GM12892 (cell line): ENCODE measurements at regions not wholly inside any gene's neighbourhood (a gene's known extent, or its start where the extent isn't known, plus 50 kb on each side); places are given as distances from the start of the nearest gene placed in this dataset.
"Not testable (repeated sequence)": the region's sequence is repeated elsewhere in the genome, so short reads cannot be mapped to it uniquely, and the experiment has no call there.

Experiments used
- DNase-seq: peaks from one replicate; pipeline ENCODE4 v3.0.0; 2011; ENCODE audit not compliant: insufficient read length
- FAIRE-seq: peaks from 2 replicates; lab custom pipeline; 2011; peaks lifted over from hg19 to GRCh38; lab: Jason Lieb, UNC
- POLR2A ChIP-seq: IDR thresholded peaks from 2 replicates; pipeline ENCODE4 v1.6.1; 2011; ENCODE audit warnings: low read depth, low read length, control low read depth
- POLR2AphosphoS5 ChIP-seq: IDR thresholded peaks from 2 replicates; pipeline ENCODE4 v1.6.1; 2011; ENCODE audit warnings: low read depth, low read length, control low read depth
- TAF1 ChIP-seq: IDR thresholded peaks from 2 replicates; pipeline ENCODE4 v1.6.1; 2011; ENCODE audit warnings: low read depth, mild to moderate bottlenecking, control low read depth, low read length, borderline replicate concordance

GRCh38 chr6:12624142-12624837 lies 92.3 kb upstream of the PHACTR1 start:
- TF ChIP-seq TAF1: no peak
- no peak for TF ChIP-seq POLR2A
- TF ChIP-seq POLR2AphosphoS5: no peak
- DNase-seq (no peak), FAIRE-seq (no peak)

- DNase-seq (no peak), FAIRE-seq (no peak)
- TF ChIP-seq POLR2AphosphoS5 (no peak), POLR2A (no peak), TAF1 (no peak)
These were observed 89.5 kb upstream of the PHACTR1 start for GRCh38 chr6:12627053-12627452.

- no peak for TF ChIP-seq POLR2A
- no peak for TF ChIP-seq TAF1
- TF ChIP-seq POLR2AphosphoS5: no peak
- DNase-seq: no peak
- FAIRE-seq: no peak
These were observed 88.2 kb upstream of the PHACTR1 start for GRCh38 chr6:12628327-12628726.

- not testable (repeated sequence) for DNase-seq, FAIRE-seq
These were observed 82.8 kb upstream of the PHACTR1 start for GRCh38 chr6:12633746-12634145.

- no peak for TF ChIP-seq POLR2AphosphoS5
- no peak for TF ChIP-seq TAF1
- TF ChIP-seq POLR2A: no peak
- DNase-seq: no peak
- FAIRE-seq: no peak
These were observed 81.2 kb upstream of the PHACTR1 start for GRCh38 chr6:12635375-12635774.

- DNase-seq (no peak), FAIRE-seq (peak; percentile 21)
- TF ChIP-seq TAF1 (no peak), POLR2AphosphoS5 (no peak), POLR2A (no peak)
These were observed 80.8 kb upstream of the PHACTR1 start for GRCh38 chr6:12635813-12636212.

- no peak for FAIRE-seq
- TF ChIP-seq POLR2AphosphoS5: no peak
- TF ChIP-seq POLR2A: no peak
- TF ChIP-seq TAF1: no peak
- no peak for DNase-seq
These were observed 80.2 kb upstream of the PHACTR1 start for GRCh38 chr6:12636336-12636735.

- DNase-seq (no peak), FAIRE-seq (peak; percentile 80)
- TF ChIP-seq POLR2AphosphoS5: no peak
These were observed 78.5 kb upstream of the PHACTR1 start for GRCh38 chr6:12637960-12638641.

- no peak for FAIRE-seq
- TF ChIP-seq TAF1: no peak
- DNase-seq: no peak
These were observed 76.1 kb upstream of the PHACTR1 start for GRCh38 chr6:12640438-12640837.

GRCh38 chr6:12641785-12642184 lies 74.8 kb upstream of the PHACTR1 start:
- DNase-seq: not testable (repeated sequence)

GRCh38 chr6:12645941-12646340 lies 70.6 kb upstream of the PHACTR1 start:
- no peak for FAIRE-seq
- DNase-seq: no peak
- no peak for TF ChIP-seq TAF1
- TF ChIP-seq POLR2AphosphoS5: no peak
- TF ChIP-seq POLR2A: no peak

More at GRCh38 chr6:12641785-12642184, 74.8 kb upstream of the PHACTR1 start:
- FAIRE-seq: not testable (repeated sequence)

- no peak for FAIRE-seq
- no peak for DNase-seq
- TF ChIP-seq TAF1 (no peak), POLR2AphosphoS5 (no peak), POLR2A (no peak)
These were observed 68.4 kb upstream of the PHACTR1 start for GRCh38 chr6:12648171-12648570.
